GM12878 (cell line): ENCODE measurements at regions not wholly inside any gene's neighbourhood (a gene's known extent, or its start where the extent isn't known, plus 50 kb on each side); places are given as distances from the start of the nearest gene placed in this dataset.

Experiments
- ATAC-seq: fragments of 200-7000 bp; cut with Tn5 transposase; 3 replicates; pipeline ENCODE4 v1.9.1; 2020; ENCODE audit warnings: mild to moderate bottlenecking, moderate library complexity
- BruUV-seq: library from RNA; stranded (reverse); fragments of 400-500 nt; replicated peaks from 2 replicates; lab custom pipeline; 2021; lab: Mats Ljungman, UMichigan
- CTCF ChIA-PET: fragments of 300-600 bp; sonication (Branson Sonifier 250); formaldehyde crosslinking; extraction: SDS; loops from one replicate; lab custom pipeline; 2021; ENCODE audit warnings: inconsistent platforms; lab: Yijun Ruan, JAX
- POLR2A ChIA-PET: fragments of 350-600 bp; formaldehyde crosslinking; extraction: SDS; loops from one replicate; lab custom pipeline; 2021; ENCODE audit warnings: inconsistent platforms; lab: Charles Lee
- RAD21 ChIA-PET: fragments of 300-600 bp; sonication (Branson Sonifier 250); formaldehyde crosslinking; loops from one replicate; lab custom pipeline; 2023; ENCODE audit warnings: antibody characterized with exemption; ENCODE audit not compliant: unreplicated experiment; lab: Charles Lee
- SMC1A ChIA-PET: fragments of 300-600 bp; sonication (Branson Sonifier 250); formaldehyde crosslinking; loops from one replicate; lab custom pipeline; 2023; ENCODE audit not compliant: unreplicated experiment, uncharacterized antibody; lab: Charles Lee
- DNase-seq: peaks from one replicate; pipeline ENCODE4 v3.0.0-alpha.2; 2011; ENCODE audit warnings: low read depth, low spot score
- FAIRE-seq: peaks from 3 replicates; lab custom pipeline; 2011; peaks lifted over from hg19 to GRCh38; lab: Jason Lieb, UNC
- H2AFZ ChIP-seq: 2 replicates; pipeline ENCODE4 v1.6.0; 2011; ENCODE audit warnings: low read depth, low read length, control low read depth; ENCODE audit not compliant: control insufficient read depth
- H3K27ac ChIP-seq: 2 replicates; pipeline ENCODE4 v1.5.1; 2011; ENCODE audit warnings: control low read depth; ENCODE audit not compliant: control insufficient read depth, insufficient read depth
- H3K27me3 ChIP-seq, 2 experiments: replicated peaks in 1 of 2; 2 replicates each; pipeline versions ENCODE4 v1.6.0 to v1.6.1; 2011; ENCODE audit warnings: low read length in 1 of 2; ENCODE audit not compliant: control insufficient read depth in 2 of 2, insufficient read depth in 2 of 2
- H3K36me3 ChIP-seq, 2 experiments: 2 replicates each; pipeline ENCODE4 v1.5.1; 2011; ENCODE audit warnings: low read length in 1 of 2; ENCODE audit not compliant: control insufficient read depth in 2 of 2, insufficient read depth in 2 of 2
- H3K4me1 ChIP-seq: 2 replicates; pipeline ENCODE4 v1.6.1; 2011; ENCODE audit warnings: mild to moderate bottlenecking, low read length, moderate library complexity, mixed read lengths; ENCODE audit not compliant: control insufficient read depth, insufficient read depth
- H3K4me2 ChIP-seq: 2 replicates; pipeline ENCODE4 v1.6.0; 2011; ENCODE audit warnings: control low read depth; ENCODE audit not compliant: control insufficient read depth, insufficient read depth
- H3K4me3 ChIP-seq: fragments of 200-600 bp; sonication (generic); 2 replicates; pipeline ENCODE4 v1.5.1; 2016
- H3K79me2 ChIP-seq: 2 replicates; pipeline ENCODE4 v1.6.0; 2011; ENCODE audit warnings: low read length; ENCODE audit not compliant: control insufficient read depth, insufficient read depth
- H3K9ac ChIP-seq: 2 replicates; pipeline ENCODE4 v1.8.0; 2011; ENCODE audit warnings: low read length, control low read depth, mixed read lengths; ENCODE audit not compliant: control insufficient read depth, insufficient read depth
- H3K9me3 ChIP-seq: replicated peaks from 3 replicates; pipeline ENCODE4 v1.5.1; 2011; ENCODE audit warnings: mild to moderate bottlenecking, low read length; ENCODE audit not compliant: control insufficient read depth, insufficient read depth
- H4K20me1 ChIP-seq: 2 replicates; pipeline ENCODE4 v1.6.0; 2011; ENCODE audit not compliant: control insufficient read depth, insufficient read depth
- BACH1 ChIP-seq: fragments of 450-650 bp; IDR thresholded peaks from 2 replicates; pipeline ENCODE4 v1.6.1; 2017; ENCODE audit warnings: mild to moderate bottlenecking, borderline replicate concordance
- CBX3 ChIP-seq: fragments of 200-600 bp; sonication (generic); IDR thresholded peaks from 2 replicates; pipeline ENCODE4 v1.6.1; 2016; ENCODE audit warnings: low read depth, borderline replicate concordance
- HDAC6 ChIP-seq: fragments of 200-600 bp; sonication (generic); IDR thresholded peaks from one replicate; pipeline ENCODE4 v1.8.0; 2017; ENCODE audit warnings: antibody characterized with exemption; ENCODE audit not compliant: unreplicated experiment
- IKZF2 ChIP-seq, 2 experiments: fragments of 450-650 bp; IDR thresholded peaks; 2 replicates each; pipeline ENCODE4 v1.6.1; 2017; ENCODE audit warnings: mild to moderate bottlenecking in 2 of 2, moderate library complexity in 2 of 2
- MTA2 ChIP-seq: fragments of 450-650 bp; IDR thresholded peaks from 2 replicates; pipeline ENCODE4 v1.6.1; 2016; ENCODE audit warnings: low read depth, mild to moderate bottlenecking, moderate library complexity
- NBN ChIP-seq: fragments of 450-650 bp; IDR thresholded peaks from 2 replicates; pipeline ENCODE4 v1.6.1; 2016
- RAD21 ChIP-seq: IDR thresholded peaks from 2 replicates; pipeline ENCODE4 v1.6.1; 2011; ENCODE audit warnings: mild to moderate bottlenecking, low read depth, low read length, moderate library complexity; ENCODE audit not compliant: insufficient read depth
- SIN3A ChIP-seq: IDR thresholded peaks from 2 replicates; pipeline ENCODE4 v1.6.1; 2012; ENCODE audit warnings: low read depth, low read length, improper control_type of control experiment
- TBL1XR1 ChIP-seq: IDR thresholded peaks from 2 replicates; pipeline ENCODE4 v1.6.1; 2012; ENCODE audit warnings: low read depth, low read length, improper control_type of control experiment
- WGBS: methylation state at CpG from one replicate; pipeline ENCODE4 v1.1.6; 2016; ENCODE audit warnings: low lambda C conversion rate; ENCODE audit not compliant: insufficient replicate concordance, insufficient coverage; ENCODE audit errors: missing lambda C conversion rate; 5-methylcytosine and 5-hydroxymethylcytosine counted together
- in situ Hi-C: fragments of 300-500 bp; cut with MboI; formaldehyde crosslinking; loops from 9 replicates; pipeline ENCODE4 v1.14.3; 2018; ENCODE audit warnings: mixed read lengths
- intact Hi-C: fragments of 100-400 bp; cut with micrococcal nuclease; formaldehyde crosslinking; loops from one replicate; pipeline ENCODE4 v1.14.2; 2022; ENCODE audit not compliant: unreplicated experiment
- TF ChIP-seq, protein P1 (sequence below): IDR thresholded peaks from 2 replicates; pipeline ENCODE4 v1.6.1; 2011; ENCODE audit warnings: low read depth, low read length, improper control_type of control experiment, borderline replicate concordance
- TF ChIP-seq, protein P2 (sequence below): IDR thresholded peaks from 2 replicates; pipeline ENCODE4 v1.6.1; 2011; ENCODE audit warnings: borderline replicate concordance, low read depth, mild to moderate bottlenecking, moderate library complexity, low read length; ENCODE audit not compliant: insufficient read depth, poor library complexity, severe bottlenecking
- TF ChIP-seq, protein P3 (sequence below): fragments of 450-650 bp; IDR thresholded peaks from 2 replicates; pipeline ENCODE4 v1.6.1; 2018; ENCODE audit warnings: borderline replicate concordance, mild to moderate bottlenecking; ENCODE audit not compliant: partially characterized antibody

- ATAC-seq (no peak), FAIRE-seq (no peak), DNase-seq (no peak)
- Histone ChIP-seq H2AFZ (no peak overlapping the region), H3K27me3 (no peaks in the 10 kb centered on the region), H3K4me2 (no peak overlapping the region), H3K4me1 (peaks cover 12% of the 10 kb centered on the region), H3K4me3 (no peak overlapping the region), H3K79me2 (no peaks in the 10 kb centered on the region), H3K27ac (no peak overlapping the region), H3K9ac (no peak overlapping the region), H3K36me3 (no peaks in the 10 kb centered on the region), H4K20me1 (no peaks in the 10 kb centered on the region), H3K9me3 (no peaks in the 10 kb centered on the region; the same call in 2 of the 3 replicates)
- no peak for TF ChIP-seq BACH1
- TF ChIP-seq, protein P1, sequence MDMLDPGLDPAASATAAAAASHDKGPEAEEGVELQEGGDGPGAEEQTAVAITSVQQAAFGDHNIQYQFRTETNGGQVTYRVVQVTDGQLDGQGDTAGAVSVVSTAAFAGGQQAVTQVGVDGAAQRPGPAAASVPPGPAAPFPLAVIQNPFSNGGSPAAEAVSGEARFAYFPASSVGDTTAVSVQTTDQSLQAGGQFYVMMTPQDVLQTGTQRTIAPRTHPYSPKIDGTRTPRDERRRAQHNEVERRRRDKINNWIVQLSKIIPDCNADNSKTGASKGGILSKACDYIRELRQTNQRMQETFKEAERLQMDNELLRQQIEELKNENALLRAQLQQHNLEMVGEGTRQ: no peak
- no peak for TF ChIP-seq RAD21
- TF ChIP-seq, protein P2, sequence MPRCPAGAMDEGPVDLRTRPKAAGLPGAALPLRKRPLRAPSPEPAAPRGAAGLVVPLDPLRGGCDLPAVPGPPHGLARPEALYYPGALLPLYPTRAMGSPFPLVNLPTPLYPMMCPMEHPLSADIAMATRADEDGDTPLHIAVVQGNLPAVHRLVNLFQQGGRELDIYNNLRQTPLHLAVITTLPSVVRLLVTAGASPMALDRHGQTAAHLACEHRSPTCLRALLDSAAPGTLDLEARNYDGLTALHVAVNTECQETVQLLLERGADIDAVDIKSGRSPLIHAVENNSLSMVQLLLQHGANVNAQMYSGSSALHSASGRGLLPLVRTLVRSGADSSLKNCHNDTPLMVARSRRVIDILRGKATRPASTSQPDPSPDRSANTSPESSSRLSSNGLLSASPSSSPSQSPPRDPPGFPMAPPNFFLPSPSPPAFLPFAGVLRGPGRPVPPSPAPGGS: no peak
- no peak for TF ChIP-seq TBL1XR1
- no peak for TF ChIP-seq CBX3
- TF ChIP-seq, protein P3, sequence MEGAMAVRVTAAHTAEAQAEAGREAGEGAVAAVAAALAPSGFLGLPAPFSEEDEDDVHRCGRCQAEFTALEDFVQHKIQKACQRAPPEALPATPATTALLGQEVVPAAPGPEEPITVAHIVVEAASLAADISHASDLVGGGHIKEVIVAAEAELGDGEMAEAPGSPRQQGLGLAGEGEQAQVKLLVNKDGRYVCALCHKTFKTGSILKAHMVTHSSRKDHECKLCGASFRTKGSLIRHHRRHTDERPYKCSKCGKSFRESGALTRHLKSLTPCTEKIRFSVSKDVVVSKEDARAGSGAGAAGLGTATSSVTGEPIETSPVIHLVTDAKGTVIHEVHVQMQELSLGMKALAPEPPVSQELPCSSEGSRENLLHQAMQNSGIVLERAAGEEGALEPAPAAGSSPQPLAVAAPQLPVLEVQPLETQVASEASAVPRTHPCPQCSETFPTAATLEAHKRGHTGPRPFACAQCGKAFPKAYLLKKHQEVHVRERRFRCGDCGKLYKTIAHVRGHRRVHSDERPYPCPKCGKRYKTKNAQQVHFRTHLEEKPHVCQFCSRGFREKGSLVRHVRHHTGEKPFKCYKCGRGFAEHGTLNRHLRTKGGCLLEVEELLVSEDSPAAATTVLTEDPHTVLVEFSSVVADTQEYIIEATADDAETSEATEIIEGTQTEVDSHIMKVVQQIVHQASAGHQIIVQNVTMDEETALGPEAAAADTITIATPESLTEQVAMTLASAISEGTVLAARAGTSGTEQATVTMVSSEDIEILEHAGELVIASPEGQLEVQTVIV: no peak
- TF ChIP-seq SIN3A: no peak
- TF ChIP-seq NBN: no peak
- TF ChIP-seq MTA2: no peak
- no peak for TF ChIP-seq IKZF2 (IDR thresholded peaks at IDR 0.05)
- TF ChIP-seq HDAC6: no peak
- SMC1A ChIA-PET: no interaction called here
- in situ Hi-C loops: no loop called here
- CTCF ChIA-PET: no interaction called here
- no TSS peak for BruUV-seq
- 100% methylated on average over 1 of the region's 1 CpG for WGBS
- RAD21 ChIA-PET: no interaction called here
- POLR2A ChIA-PET: no interaction called here
- intact Hi-C loops: no loop called here
Observed at GRCh38 chr6:163683105-163683622, 268.6 kb downstream of the QKI start.
